ENCODE measurements at regions not wholly inside any gene's neighbourhood (a gene's known extent, or its start where the extent isn't known, plus 50 kb on each side); places are given as distances from the start of the nearest gene placed in this dataset.
"Not testable (repeated sequence)": the region's sequence is repeated elsewhere in the genome, so short reads cannot be mapped to it uniquely, and the experiment has no call there.

DNA sequence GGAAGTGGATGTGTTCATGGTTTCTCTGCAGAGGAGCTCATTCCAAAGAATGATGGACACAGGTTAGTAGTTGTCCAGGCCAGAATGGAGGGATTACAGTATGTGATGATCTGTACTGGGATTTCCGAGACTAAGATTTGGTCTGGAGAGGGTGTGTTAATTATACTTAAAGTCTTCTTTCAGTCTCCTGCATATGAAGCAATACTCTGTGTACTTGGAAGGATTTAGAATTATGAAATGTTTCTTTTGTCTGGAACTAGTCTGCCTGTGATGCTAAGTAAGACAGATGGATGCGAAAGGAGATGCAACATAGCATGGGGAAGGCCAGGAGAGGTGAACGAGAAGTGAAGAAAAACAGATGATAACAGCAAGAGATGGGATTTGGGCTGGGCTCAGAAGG, 305.1 kb upstream of the LYZL1 start:
- DNase-seq (ENCODE audit: low read depth in 4 of 4, low spot score in 2 of 4), result no peak

DNA sequence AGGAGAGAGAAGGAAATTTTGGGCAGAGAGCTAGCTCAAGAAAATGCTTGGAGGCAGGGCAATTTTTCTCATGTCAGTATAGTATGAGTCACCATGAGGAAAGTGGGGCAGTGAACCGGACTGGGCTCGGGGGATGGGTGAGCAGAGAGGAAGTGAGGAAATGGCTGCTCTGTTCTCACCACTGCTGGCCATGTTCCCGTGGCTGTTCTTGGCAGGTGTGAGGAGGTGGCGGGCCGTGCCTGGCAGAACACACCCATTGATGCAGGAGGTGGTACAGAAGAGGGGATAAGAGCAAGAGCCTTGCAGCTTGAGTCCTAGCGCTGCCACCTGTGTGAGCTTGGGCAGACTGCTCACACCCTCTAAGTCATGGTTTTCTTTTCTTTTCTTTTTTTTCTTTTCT, 304.4 kb upstream of the LYZL1 start:
- no peak for DNase-seq (ENCODE audit: low read depth in 4 of 4, low spot score in 2 of 4)

DNA sequence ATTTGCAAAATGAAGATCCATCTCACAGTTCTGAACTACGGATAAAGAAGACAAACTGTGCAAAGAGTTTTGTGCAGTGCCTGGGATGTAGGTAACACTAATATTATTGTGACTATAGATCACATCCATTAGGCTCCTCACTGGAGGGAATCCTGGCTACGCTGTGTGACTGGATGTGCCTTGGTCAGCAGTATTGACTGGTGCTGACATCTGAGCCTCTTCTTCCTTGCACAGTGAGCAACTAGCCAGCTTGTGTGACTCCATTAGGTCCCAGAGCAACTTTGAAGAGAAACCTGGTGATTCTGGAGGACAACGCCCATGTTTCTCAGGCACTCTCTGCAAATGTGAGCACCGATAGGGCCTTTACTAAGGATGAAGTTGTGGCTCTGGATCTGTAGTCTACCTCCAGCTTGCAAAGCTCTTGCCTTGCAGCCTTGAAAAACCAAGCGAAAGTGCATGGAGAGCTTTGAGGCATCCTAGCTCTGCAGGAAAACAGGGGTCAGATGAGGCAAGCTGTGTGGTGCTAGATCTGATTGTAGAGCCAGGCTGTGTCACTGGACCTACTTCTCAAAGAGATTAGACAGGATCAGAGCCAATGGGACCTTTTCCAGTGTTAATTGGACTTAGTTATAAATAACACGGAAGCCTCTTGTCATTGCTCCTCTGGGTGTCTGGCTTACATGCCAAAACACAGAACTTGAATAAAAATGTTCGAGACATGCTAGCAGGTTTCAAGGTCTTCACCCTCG, 303.6 kb upstream of the LYZL1 start:
- no peak for DNase-seq (ENCODE audit: low read depth in 4 of 4, low spot score in 2 of 4)

DNA sequence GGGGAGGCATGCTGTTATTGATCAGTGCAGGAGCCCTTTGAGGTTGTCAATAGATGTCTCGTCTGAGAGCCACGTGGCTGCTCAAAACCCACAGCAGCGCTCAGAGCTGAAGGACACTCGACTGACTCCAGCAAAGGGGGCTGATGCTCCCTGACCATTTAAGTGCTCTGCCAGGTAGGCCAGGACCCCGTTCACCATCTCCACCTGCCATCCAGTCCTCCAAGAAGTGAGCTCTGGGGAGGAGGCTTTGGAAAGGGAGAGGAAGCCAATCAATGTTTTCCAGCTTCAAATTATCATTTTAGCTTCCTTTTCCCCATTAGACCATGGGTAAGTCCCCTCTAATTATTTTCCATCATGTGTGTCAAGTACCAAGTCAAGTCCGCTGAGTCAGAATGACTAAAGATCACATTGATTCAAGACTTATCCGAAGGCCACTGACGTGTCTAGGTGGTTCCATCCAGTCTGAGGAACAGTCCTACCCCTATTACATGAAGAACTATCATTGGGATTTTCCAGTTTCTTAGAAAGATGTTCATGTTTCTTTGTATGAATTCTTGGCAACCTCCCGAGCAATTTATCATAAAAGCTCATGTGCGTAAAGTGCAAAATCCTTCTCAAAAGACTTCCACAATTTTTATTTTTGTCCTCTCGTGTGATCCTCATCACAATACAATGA, 302.6 kb upstream of the LYZL1 start:
- DNase-seq (ENCODE audit: low read depth in 4 of 4, low spot score in 2 of 4), result no peak

DNA sequence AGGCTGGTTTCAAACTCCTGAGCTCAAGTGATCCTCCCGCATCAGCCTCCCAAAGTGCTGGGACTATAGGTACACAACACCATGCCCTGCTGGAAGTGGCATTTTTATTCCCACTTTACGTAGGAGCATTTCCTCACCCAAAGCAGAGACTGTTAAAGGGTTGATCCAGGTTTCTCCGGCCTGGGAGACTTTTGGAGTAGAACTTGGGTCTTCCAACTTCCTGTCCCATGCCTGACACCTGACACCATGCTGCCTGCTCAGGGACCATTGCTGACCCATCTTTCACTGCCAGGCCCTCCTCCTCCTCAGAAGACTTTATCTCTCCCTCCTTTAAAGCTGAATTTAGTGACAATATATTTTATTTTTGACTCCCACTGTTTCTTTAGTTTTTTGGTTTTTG, 302.0 kb upstream of the LYZL1 start:
- DNase-seq (ENCODE audit: low read depth in 4 of 4, low spot score in 2 of 4), result no peak

DNA sequence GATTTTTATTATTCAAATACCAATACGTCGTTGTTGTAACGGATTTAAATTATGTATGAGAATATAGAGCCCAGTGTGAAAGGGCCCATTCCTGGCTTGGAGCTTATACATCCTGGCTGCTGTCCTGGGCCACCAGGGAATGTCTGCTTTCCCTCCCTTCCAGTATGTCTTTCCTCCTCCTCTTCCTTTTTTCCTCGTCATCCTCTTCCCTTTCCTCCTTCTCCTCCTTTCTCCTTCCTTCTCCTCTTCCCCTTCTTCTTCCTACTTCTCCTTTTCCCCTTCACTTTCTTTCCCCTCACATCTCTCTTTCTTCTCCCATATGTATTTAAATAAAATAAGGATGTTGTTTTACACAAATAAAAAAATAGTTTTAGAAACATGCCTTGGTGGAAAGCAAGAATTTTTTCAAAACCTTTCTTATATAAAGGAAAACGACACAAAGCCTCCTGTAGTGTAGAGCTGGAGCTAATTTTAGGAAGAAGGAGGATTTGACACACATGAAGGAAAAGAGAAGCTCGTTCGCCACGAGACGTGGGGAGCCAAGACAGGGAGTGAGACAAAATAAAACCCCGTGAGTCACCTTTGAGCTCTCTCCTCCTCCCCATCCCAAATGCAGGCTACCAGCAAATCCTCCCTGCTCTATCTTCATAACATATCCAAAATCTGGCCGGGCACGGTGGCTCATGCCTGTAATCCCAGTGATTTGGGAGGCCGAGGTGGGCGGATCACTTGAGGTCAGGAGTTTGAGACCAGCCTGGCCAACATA, 301.1 kb upstream of the LYZL1 start:
- DNase-seq (ENCODE audit: low read depth in 4 of 4, low spot score in 2 of 4), result no peak

DNA sequence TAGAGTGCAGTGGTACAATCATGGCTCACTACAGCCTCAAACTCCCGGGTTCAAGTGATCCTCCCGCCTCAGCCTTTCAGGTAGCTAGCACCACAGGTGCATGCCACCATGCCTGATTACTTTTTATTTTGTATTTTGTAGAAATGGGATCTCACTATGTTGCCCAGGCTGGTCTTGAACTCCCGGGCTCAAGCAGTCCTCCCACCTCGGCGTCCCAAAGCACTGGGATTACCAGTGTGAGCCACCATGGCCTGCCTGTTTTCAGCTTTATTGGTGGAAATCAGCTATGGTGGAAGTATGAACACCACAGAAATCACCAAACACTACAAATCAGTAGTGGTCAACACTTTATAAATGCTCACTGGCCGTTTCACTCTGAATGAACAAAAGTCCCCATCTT, 299.9 kb upstream of the LYZL1 start:
- DNase-seq (ENCODE audit: low read depth in 4 of 4, low spot score in 2 of 4), result no peak

DNA sequence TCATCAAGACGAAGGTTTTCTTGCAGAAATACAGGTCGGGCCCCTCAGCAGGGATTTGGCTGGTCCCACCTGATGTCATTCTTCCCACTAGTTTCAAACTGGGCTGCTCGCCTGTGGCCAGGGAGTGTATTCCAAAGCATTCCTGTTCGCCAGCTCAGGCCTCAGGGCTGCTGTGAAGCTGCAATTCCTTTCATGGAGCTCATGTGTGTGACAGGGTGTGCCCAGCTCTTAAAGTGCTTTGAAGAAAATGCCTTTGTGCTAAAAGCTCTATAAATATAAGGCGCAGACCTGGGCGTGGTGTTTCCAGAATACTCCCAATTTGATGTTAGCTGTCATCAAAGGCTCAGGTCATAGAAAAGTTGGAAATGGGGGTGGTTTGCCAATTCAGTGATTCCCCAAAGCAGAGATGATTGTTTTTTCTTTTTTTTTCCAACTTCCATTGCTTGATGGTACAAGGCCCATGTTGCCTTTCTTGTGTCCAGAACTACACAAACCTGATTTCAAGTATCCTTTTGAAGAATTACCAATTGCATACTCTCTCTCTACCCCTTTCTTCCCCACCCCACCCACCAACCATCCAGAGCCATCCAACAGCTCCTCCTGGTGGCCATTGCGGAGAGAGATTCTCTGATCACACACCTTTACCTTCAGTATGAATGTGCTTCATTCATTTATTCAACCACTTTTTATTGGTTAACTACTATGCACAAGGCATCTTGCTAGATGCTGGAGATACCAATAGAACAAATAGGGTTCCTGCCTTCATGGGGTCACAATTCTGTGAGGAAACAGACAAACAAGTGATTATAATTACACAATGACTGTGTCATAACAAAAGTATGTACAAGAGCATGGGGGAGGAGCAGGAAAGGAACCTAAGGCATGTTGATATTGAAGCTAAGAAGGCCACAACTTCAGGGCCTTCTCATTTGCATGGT, 297.3 kb upstream of the LYZL1 start:
- DNase-seq (ENCODE audit: low read depth in 4 of 4, low spot score in 2 of 4), result no peak

DNA sequence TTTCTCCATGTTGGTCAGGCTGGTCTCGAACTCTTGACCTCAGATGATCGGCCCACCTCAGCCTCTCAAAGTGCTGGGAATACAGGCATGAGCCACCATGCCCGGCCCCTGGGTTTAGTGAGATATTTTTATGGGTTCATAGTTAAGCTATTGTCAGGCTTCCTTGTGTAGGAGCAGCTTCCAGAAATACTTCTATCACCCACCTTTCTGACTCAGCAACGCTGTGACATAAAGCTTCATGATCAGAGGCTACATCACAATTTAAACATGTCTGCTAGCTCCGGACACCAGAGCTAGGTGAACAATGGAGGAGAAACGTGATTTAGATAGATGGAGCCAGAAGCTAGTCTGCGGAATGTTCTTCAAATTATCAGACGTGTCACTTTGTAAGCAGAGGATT, 295.8 kb upstream of the LYZL1 start:
- no peak for DNase-seq (ENCODE audit: low read depth in 4 of 4, low spot score in 2 of 4)

DNA sequence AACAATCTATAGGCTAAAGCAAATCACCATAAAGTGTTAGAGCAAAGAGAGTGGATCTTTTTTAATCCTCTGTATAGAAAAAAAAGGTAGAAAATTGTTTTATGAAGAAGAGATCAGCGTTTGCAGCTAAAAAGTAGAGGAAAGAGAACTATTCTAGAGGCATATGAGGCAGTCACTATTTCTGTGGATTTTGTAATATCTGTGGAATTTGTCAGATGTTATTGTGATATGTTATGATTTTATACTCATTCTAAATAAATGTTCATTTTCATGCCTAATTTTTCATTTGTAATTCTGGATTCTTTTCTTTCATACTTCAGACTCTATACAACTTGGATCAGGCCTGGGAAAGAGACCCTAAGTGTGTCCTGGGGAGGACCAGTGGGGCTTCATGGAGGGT, 295.0 kb upstream of the LYZL1 start:
- DNase-seq (ENCODE audit: low read depth in 4 of 4, low spot score in 2 of 4), result no peak

DNA sequence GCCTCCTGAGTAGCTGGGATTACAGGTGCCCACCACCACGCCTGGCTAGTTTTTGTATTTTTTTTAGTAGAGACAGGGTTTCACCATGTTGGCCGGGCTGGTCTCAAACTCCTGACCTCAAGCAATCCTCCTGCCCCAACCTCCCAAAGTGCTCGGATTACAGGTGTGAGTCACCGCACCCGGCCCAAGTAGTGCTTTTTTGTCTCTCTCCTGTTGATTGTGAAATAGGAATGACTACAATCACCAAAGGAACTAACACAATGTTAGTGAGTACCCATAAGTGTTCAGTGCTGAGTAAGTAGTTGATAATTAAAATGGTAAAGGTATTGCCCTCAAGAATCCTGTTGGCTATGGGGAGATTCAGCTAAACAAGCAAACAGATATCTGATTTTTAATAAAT, 294.1 kb upstream of the LYZL1 start:
- not testable (repeated sequence) for DNase-seq (ENCODE audit: low read depth in 4 of 4, low spot score in 2 of 4)

DNA sequence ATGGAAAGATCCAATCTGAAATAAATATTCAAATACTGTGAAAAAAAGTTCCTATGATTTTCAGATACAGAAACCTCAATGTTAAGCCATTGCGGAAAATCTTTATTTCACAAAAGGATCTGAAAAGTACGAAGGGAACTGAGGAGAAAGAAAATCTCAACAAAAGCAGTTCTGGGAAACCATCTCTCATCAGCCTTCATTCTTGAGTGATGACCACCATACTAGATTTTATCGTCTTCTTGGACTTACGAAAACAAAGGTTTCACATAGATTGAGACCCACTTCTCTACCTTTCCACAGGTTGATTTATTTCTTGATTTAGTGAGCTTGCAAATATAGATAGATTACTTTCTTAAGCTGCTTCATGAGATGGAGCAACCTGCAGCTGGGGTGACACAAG, 293.4 kb upstream of the LYZL1 start:
- no peak for DNase-seq (ENCODE audit: low read depth in 4 of 4, low spot score in 2 of 4)

DNA sequence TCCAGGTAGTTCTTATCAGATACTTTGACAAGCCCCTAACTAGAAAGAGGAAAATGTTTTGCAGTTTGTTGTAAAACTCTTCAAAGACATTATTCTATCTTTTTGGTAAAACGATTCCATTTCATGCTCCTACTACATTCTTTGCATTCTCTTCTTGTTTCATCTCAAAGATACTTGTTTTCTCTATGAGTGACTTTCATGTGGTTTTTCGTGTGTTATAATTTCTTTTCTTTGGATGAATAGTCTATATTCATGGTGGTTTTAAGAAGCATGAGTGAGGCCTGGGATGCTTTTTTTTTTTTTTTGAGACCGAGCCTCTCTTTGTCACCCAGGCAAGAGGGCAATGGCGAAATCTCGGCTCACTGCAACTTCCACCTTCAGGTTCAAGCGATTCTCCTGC, 292.5 kb upstream of the LYZL1 start:
- DNase-seq (ENCODE audit: low read depth in 4 of 4, low spot score in 2 of 4), result no peak

DNA sequence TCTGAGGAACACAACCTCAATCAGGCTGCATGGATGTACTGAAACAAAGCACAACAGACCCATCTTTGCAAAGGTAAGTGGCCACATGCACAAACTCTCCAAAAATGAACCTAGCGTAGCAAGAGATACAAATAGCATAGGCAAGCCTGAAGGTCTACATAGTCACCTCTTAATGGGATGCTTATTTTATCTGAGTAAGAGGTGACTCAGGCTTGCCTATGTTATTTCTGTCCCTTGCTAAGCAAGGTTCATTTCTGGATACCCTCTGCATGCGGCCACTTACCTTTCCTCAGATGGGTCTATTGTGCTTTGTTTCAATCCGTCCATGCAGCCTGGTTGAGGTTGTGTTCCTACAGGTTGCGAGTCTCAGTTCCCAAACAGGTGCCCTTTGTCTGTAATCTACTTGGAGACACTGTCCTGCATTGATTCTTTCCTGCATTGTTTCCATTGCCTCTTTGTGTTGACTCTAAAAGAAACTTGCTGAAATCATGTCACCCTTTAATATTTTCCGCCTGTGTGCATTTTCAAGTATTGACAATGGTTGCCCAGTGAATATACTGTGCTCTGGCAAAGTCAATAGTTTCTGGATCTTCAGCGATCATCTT, 291.8 kb upstream of the LYZL1 start:
- no peak for DNase-seq (ENCODE audit: low read depth in 4 of 4, low spot score in 2 of 4)

DNA sequence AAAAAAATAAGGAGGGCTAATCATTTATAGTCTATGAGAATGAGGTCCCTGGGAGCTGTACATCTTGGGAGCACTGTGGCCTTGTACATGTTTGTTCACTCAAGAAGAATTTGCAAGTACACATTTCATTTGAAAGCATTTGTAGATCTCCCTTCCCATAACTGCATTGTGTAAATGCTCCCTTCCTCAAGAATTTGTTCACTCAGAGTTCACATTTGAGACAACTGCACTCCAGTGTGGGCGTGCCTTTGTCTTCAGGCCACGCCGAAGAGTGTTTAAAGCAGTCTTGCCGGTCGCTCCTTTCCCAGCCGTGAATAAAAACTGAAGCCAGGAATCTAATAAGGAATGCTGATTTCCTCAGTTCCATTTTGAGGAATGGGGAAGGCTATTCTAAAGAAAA, 291.1 kb upstream of the LYZL1 start:
- DNase-seq (ENCODE audit: low read depth in 4 of 4, low spot score in 2 of 4), result no peak

DNA sequence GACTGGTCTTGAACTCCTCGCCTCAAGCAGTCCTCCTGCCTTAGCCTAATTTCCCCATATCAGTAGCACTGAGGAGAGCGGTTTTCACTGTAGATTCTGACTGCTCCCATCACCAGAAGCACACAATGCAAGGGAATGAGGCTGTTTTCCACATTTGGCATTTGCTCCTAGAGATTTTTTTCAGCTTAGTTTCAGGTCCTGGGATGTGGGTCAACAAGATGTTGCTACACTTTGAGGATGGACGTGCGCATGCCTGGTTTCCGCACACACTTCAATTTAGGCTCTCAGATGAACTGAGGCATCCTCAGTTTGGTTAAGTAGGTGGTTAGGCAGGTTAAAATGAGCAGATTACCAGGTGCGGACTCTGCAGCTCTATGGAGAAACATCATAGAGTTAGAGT, 287.1 kb upstream of the LYZL1 start:
- DNase-seq (ENCODE audit: low read depth in 4 of 4, low spot score in 2 of 4), result no peak

DNA sequence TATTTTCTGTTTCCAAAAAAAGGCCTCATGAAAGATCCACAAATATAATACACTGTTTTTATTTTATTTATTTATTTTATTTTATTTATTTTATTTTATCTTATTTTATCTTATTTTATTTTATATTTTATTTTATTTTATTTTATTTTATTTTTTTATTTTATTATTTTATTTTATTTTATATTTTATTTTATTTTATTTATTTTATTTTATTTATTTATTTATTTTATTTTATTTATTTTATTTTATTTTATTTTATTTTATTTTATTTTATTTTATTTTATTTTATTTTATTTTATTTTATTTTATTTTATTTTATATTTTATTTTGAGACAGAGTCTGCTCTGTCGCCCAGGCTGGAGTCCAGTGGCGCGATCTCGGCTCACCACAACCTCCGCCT, 285.9 kb upstream of the LYZL1 start:
- DNase-seq (ENCODE audit: low read depth in 4 of 4, low spot score in 2 of 4), result not testable (repeated sequence)

DNA sequence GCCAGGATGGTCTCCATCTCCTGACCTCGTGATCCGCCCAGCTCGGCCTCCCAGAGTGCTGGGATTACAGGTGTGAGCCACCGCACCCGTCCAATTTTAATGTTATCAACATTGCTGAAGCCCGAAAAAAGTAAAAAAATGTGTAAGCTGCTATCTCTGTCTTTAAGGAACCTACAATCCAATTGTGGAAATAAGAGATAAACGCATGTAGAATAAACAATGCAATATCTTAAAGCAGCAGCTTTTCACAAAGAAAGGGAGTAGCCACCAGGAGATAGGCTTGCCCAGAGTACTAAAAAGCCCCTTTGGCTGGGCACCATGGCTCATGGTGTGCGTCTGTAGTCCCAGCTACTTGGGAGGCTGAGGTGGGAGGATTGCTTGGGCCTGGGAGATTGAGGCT, 282.9 kb upstream of the LYZL1 start:
- no peak for DNase-seq (ENCODE audit: low read depth in 4 of 4, low spot score in 2 of 4)

DNA sequence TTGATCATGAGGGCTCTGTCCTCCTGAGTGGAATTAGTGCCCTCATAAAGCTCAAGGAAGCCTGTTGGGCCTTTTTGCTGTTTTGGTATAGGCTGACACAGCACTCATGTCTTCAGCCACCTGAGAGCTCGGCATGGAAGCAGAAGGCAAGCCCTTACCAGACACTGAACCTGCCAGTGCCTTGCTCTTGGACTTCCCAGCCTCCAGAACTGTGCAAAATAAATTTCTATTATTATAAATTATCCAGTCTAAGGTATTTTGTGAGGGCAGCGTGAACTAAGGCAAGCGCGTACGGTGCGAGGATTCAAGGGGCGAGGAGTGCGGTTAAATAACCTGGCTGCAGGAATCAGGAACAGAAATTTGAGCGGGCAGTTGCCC, 281.5 kb upstream of the LYZL1 start:
- DNase-seq (ENCODE audit: low read depth in 4 of 4, low spot score in 2 of 4), result no peak
